COLO668 (cell line): ENCODE measurements at regions not wholly inside any gene's neighbourhood (a gene's known extent, or its start where the extent isn't known, plus 50 kb on each side); places are given as distances from the start of the nearest gene placed in this dataset.

ENCODE experiments used
- DNase-seq: peaks from one replicate; lab custom pipeline; 2025; ENCODE audit not compliant: unreplicated experiment; lab: John Stamatoyannopoulos, UW

DNA sequence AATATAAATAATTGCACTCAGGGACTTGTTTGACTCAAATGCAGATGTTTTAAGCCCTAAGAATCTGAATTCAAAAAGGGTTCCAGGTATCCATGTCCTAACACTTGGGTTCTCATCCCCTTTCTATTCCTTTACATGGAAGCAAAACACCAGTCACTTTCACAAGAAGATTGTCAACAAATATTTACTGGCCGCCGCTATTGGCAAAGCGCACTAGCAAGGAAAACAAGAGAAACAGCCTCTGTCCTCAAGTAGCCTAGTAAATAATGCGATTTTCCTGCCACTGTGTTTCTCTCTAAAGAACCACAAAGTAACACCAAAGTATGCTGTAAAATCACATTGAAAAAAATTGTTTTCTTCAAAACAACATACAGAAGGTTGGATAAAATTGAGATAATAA is 66.7 kb upstream of the EZH2 start:
- DNase-seq, result no peak

DNA sequence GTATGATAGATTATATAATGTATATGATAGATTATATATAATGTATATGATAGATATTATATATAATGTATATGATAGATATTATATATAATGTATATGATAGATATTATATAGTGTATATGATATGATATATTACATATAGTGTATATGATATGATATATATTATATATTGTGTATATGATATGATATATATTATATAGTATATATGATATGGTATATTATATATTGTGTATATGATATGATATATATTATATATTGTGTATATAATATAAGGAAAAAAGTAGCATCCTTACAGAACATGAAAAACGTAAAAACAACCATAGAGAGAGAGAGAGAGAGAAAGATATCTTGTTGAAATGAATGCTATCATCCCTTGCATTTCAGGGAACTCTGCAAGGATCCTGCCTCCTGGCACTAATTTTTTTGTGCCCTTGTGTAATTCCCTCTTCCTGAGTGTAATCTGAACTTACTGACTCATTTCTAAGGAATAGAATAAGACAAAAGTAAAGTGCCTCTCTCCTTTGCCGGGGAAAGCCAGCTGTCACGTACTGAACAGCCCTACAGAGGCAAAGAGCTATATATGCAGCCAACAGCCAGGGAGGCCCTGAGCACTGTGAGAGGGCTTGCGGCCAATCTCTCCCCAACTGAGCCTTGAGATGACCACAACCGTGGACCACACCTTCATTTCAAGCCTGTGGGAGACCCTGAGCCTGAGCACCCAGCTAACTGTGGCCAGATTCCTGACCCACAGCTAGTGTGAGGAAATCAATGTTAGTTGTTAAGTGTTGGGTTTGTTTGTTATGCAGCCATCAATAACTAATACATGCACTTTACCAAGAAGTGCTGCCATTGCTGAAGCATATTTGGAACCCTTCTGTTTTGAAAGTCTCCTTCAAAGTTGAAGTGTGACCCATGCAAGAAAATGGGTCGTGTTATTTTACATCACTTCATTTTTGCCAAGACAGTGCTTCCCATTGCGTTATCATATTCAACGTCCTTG is 61.1 kb upstream of the EZH2 start:
- DNase-seq, result no peak

DNA sequence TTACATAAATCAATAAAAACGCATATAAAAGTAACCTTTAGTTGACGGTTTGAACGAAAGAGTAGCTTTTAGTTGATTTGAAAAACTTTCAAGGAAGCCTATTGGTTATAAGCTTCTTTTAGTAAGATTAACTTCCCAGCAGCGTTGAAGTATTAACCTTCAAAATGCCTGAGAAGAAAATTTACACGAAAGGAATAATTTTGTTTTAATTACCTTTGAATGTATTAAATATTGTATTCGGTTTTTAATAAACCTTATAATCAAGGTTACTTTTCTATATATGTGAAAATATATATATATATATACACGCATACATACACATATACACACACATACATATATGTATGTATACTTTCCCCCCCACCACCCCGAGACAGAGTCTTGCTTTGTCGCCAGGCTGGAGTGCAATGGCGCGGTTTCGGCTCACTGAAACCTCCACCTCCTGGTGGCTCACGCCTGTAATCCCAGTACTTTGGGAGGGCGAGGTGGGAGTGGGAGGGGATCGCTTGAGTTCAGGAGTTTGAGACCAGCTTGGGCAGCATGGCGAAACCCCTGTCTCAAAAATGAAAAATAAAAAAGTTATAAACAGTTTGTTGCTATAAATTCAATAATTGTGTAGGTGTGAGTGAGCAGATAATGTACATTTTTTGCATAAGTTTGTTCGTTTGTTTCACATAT is 57.6 kb upstream of the EZH2 start:
- DNase-seq, result peak; percentile 81

DNA sequence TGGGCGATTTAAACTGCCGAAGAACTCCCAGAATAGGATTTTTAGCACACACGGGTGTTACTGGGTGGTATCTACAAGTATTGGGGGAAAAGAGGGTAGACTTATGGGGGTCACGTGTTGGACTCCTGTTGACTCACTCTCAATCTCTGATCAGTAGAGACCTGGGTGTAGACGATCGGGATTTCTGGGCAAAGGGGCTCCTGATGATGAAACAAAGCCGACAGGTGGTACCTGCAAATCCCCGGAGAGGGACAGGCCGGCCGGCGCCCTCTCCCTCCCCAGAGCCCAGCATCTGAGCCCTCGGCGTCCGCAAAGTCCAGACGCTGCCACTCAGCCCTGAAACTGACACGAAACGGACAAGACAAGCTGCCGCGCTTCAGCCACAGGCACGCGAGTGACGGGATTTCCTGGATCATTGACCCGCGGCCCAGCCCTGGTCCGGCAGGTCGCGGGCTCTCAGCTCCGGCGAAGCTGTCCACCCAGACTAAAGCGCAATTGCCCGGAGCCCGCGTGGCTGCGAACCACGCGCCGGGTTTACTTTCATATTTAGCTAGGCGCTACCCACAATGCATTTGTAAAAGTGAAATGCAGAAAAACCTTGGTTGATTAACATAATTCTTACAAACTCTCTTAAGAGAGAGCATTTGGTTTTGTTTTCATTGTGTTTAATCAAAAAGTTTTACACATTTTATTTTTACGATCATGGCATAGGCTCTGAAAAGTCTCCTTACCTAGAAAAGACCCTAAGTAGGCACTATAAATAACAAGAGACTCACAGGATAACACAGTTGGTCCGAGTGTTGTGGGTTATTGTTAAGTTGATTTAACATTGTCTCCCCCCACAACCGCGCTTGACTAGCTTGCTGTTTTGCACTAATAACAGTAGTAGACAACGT is 56.9 kb upstream of the EZH2 start:
- DNase-seq, result peak; percentile 77

DNA sequence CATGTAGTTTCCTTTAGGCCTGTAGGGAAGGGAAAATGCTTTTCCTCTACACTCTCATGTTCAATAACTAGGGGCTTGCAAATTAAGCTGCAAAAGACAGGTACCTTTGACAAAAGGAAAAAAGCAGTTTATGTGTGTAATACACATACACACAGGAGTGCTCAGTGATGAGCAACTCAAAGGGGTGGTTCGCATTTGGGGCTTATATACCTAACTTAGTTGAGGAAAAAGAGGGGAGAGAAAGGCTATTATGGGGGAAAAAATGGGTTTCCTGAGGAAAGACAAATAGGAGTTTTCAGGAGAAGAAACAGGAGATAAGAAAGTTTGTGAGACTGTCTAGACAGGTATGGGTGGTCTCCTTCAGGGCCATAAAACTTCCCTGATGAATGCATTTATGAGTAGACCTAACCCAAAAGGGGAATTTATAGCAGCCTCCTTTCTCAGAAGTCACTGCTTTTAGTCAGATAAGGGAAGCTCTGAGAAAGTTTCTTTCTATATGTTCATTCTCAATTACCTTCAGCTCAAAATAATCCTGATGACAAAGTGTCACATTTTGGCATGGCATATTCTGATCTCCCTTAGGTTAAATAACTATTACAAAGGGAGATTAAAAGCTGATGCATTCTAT is 55.2 kb upstream of the EZH2 start:
- DNase-seq, result no peak

DNA sequence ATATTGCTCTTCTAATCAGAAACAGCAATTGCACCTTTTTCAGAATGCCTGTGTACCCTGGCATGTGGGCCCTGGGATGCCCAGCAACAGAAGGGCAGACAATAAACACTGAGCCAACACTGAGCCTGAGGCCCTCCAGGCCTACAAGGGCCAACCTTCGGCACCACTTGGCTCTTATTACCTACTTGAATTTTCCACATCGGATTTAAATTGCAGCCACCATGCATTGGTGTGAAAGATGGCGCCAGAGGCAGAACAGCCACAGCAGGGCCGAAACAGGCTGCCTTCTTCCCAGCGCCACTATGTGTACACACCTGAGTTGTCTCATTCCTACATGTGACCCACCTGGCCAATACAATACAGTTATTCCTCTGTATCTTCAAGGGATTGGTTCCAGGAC is 51.4 kb upstream of the EZH2 start:
- DNase-seq, result no peak
